B cell (primary cell): ENCODE measurements at regions not wholly inside any gene's neighbourhood (a gene's known extent, or its start where the extent isn't known, plus 50 kb on each side); places are given as distances from the start of the nearest gene placed in this dataset.

Experiments
- ATAC-seq: fragments of 200-7000 bp; cut with Tn5 transposase; one replicate; pipeline ENCODE4 v1.10.0; 2021; ENCODE audit warnings: low read depth, mild to moderate bottlenecking, moderate number of reproducible peaks, moderate library complexity
- CTCF ChIA-PET: fragments of 350-600 bp; sonication (Branson Sonifier 250); formaldehyde crosslinking; loops from one replicate; lab custom pipeline; 2021; ENCODE audit warnings: antibody characterized with exemption, inconsistent platforms; lab: Charles Lee
- POLR2A ChIA-PET: fragments of 350-600 bp; sonication (Branson Sonifier 250); formaldehyde crosslinking; loops from one replicate; lab custom pipeline; 2021; ENCODE audit warnings: antibody characterized with exemption; lab: Charles Lee
- DNase-seq: peaks from one replicate; pipeline ENCODE4 v3.0.0; 2013
- H2AFZ ChIP-seq: 2 replicates; pipeline ENCODE4 v1.6.1; 2012; ENCODE audit warnings: mild to moderate bottlenecking, low read depth, low read length; ENCODE audit not compliant: insufficient read depth, poor library complexity, severe bottlenecking
- H3K27ac ChIP-seq, 2 donors: 1 replicate in 1 of 2; 2 replicates in 1 of 2; pipeline ENCODE4 v1.5.1; 2012 to 2013; ENCODE audit warnings: low read length in 2 of 2, mild to moderate bottlenecking in 2 of 2, moderate library complexity in 1 of 2
- H3K27me3 ChIP-seq, 4 experiments: fragments of 200-600 bp in 1 of 4; sonication (generic) in 1 of 4; replicated peaks in 1 of 4; 1 replicate in 2 of 4; 2 replicates in 2 of 4; pipeline versions ENCODE4 v1.6.1 to v1.7.0; 2013 to 2016; ENCODE audit warnings: low read length in 3 of 4, mild to moderate bottlenecking in 2 of 4, mixed read lengths in 1 of 4, moderate library complexity in 1 of 4; ENCODE audit not compliant: insufficient read depth in 4 of 4, control insufficient read depth in 3 of 4; ENCODE audit errors: control extremely low read depth in 1 of 4
- H3K36me3 ChIP-seq, 2 experiments: replicated peaks in 1 of 2; 1 replicate in 1 of 2; 2 replicates in 1 of 2; pipeline versions ENCODE4 v1.6.1 to v1.7.1; 2013; ENCODE audit warnings: low read length in 1 of 2; ENCODE audit not compliant: insufficient read depth in 2 of 2, control insufficient read depth in 1 of 2; ENCODE audit errors: control extremely low read depth in 1 of 2, extremely low read depth in 1 of 2
- H3K4me1 ChIP-seq, 2 donors: fragments of 200-600 bp in 1 of 2; sonication (generic) in 1 of 2; 1 replicate in 1 of 2; 2 replicates in 1 of 2; pipeline versions ENCODE4 v1.5.1 to v1.6.1; 2013 to 2017; ENCODE audit warnings: low read length in 2 of 2; ENCODE audit not compliant: control insufficient read depth in 2 of 2, insufficient read depth in 2 of 2
- H3K4me2 ChIP-seq: replicated peaks from 2 replicates; pipeline ENCODE3; 2012; ENCODE audit warnings: mild to moderate bottlenecking, low read depth, low read length; ENCODE audit not compliant: poor library complexity, severe bottlenecking
- H3K4me3 ChIP-seq, 5 experiments: fragments of 200-600 bp in 1 of 5; sonication (generic) in 1 of 5; 1 replicate in 3 of 5; 2 replicates in 2 of 5; pipeline versions ENCODE4 v1.5.1 to v1.7.0; 2011 to 2016; ENCODE audit warnings: low read length in 4 of 5, mild to moderate bottlenecking in 4 of 5, low read depth in 2 of 5, control low read depth in 1 of 5, moderate library complexity in 1 of 5; ENCODE audit not compliant: insufficient read depth in 1 of 5; ENCODE audit errors: control extremely low read depth in 1 of 5, extremely low read depth in 1 of 5
- H3K79me2 ChIP-seq: fragments of 200-600 bp; sonication (generic); one replicate; pipeline ENCODE4 v1.6.0; 2016; ENCODE audit warnings: low read length; ENCODE audit not compliant: control insufficient read depth, insufficient read depth
- H3K9ac ChIP-seq: fragments of 200-600 bp; sonication (generic); 2 replicates; pipeline ENCODE4 v1.6.1; 2017; ENCODE audit warnings: mild to moderate bottlenecking, low read length, moderate library complexity
- H3K9me3 ChIP-seq, 3 donors: one replicate each; pipeline versions ENCODE4 v1.6.1 to v1.7.1; 2013; ENCODE audit warnings: low read length in 2 of 3; ENCODE audit not compliant: control insufficient read depth in 2 of 3, insufficient read depth in 1 of 3; ENCODE audit errors: control extremely low read depth in 1 of 3
- H4K20me1 ChIP-seq: 2 replicates; pipeline ENCODE4 v1.6.0; 2012; ENCODE audit warnings: mild to moderate bottlenecking, low read length; ENCODE audit not compliant: insufficient read depth, control insufficient read depth, poor library complexity, severe bottlenecking
- H3K27ac Mint-ChIP-seq: one replicate; pipeline ENCODE4 v1.8.0; 2021; ENCODE audit warnings: mixed read lengths
- H3K27me3 Mint-ChIP-seq: one replicate; pipeline ENCODE4 v1.8.0; 2021; ENCODE audit warnings: mixed read lengths
- H3K4me1 Mint-ChIP-seq: one replicate; pipeline ENCODE4 v1.8.0; 2021; ENCODE audit warnings: mixed read lengths
- H3K4me3 Mint-ChIP-seq: one replicate; pipeline ENCODE4 v1.8.0; 2021; ENCODE audit warnings: mixed read lengths
- H3K9me3 Mint-ChIP-seq: one replicate; pipeline ENCODE4 v1.8.0; 2022; ENCODE audit warnings: mixed read lengths; ENCODE audit not compliant: insufficient read depth
- EZH2 ChIP-seq: IDR thresholded peaks from 2 replicates; pipeline ENCODE4 v1.6.1; 2012; ENCODE audit warnings: borderline replicate concordance, low read depth, mild to moderate bottlenecking, moderate library complexity, low read length; ENCODE audit not compliant: insufficient read depth, poor library complexity, severe bottlenecking
- WGBS: methylation state at CpG from one replicate; pipeline ENCODE4 v1.1.5; 2013; ENCODE audit warnings: missing lambda C conversion rate; ENCODE audit not compliant: insufficient coverage; 5-methylcytosine and 5-hydroxymethylcytosine counted together
- intact Hi-C: fragments of 100-400 bp; cut with micrococcal nuclease; formaldehyde crosslinking; loops from one replicate; pipeline ENCODE4 v1.10.0; 2022
- TF ChIP-seq, protein P1 (sequence below): fragments of 200-600 bp; IDR thresholded peaks from one replicate; pipeline ENCODE4 v1.8.0; 2022; ENCODE audit warnings: antibody characterized with exemption, mild to moderate bottlenecking

- no peak overlapping the region for H3K4me3 Mint-ChIP-seq
- peaks cover 8% of the 10 kb centered on the region for H3K27me3 Mint-ChIP-seq
- ATAC-seq, result no peak
- Histone ChIP-seq H2AFZ (no peak overlapping the region), H3K27me3 (no peaks in the 10 kb centered on the region), H4K20me1 (no peaks in the 10 kb centered on the region), H3K9ac (no peak overlapping the region), H3K4me3 (no peak overlapping the region), H3K36me3 (no peaks in the 10 kb centered on the region), H3K4me1 (no peaks in the 10 kb centered on the region), H3K4me2 (no peak overlapping the region), H3K9me3 (no peaks in the 10 kb centered on the region), H3K27ac (no peak overlapping the region), H3K79me2 (no peaks in the 10 kb centered on the region)
- TF ChIP-seq, protein P1, sequence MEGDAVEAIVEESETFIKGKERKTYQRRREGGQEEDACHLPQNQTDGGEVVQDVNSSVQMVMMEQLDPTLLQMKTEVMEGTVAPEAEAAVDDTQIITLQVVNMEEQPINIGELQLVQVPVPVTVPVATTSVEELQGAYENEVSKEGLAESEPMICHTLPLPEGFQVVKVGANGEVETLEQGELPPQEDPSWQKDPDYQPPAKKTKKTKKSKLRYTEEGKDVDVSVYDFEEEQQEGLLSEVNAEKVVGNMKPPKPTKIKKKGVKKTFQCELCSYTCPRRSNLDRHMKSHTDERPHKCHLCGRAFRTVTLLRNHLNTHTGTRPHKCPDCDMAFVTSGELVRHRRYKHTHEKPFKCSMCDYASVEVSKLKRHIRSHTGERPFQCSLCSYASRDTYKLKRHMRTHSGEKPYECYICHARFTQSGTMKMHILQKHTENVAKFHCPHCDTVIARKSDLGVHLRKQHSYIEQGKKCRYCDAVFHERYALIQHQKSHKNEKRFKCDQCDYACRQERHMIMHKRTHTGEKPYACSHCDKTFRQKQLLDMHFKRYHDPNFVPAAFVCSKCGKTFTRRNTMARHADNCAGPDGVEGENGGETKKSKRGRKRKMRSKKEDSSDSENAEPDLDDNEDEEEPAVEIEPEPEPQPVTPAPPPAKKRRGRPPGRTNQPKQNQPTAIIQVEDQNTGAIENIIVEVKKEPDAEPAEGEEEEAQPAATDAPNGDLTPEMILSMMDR, result no peak
- ChIA-PET POLR2A (no interaction called here), CTCF (no interaction called here)
- H3K27ac Mint-ChIP-seq, result no peak overlapping the region
- no peaks in the 10 kb centered on the region for H3K9me3 Mint-ChIP-seq
- intact Hi-C loops, result no loop called here
- H3K4me1 Mint-ChIP-seq, result no peaks in the 10 kb centered on the region
- no CpG with 5 or more reads among the region's 3 CpGs for WGBS
- DNase-seq, result no peak
Measured at GRCh38 chr4:173591760-173592159, 61.7 kb upstream of the HAND2 start.

DNA sequence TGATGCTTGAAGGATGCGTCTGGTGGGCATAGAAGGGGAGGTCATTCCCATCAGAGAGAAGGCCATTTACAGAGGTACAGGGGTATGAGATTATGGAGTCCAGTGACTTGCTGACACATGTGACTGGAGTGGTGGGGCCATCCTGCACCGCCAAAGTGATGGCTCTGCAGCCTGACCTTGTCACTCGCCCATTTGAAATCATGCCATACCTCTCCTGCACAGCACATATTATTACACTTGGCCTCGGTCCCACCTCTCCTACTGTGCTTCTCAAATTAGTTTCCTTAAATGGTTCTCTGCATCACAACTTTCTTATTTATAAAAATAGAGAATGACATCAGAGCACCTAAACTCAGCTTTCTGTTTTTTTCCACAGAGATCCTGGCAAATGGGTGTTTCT is 60.7 kb upstream of the HAND2 start:
- Histone ChIP-seq H3K27me3 (peaks cover 0 to 3% (median 0%) of the 10 kb centered on the region in 4 experiments), H3K4me2 (no peak overlapping the region), H3K9me3 (no peaks in the 10 kb centered on the region), H2AFZ (no peak overlapping the region), H3K9ac (no peak overlapping the region), H4K20me1 (no peaks in the 10 kb centered on the region), H3K36me3 (no peaks in the 10 kb centered on the region), H3K4me3 (no peak overlapping the region), H3K79me2 (no peaks in the 10 kb centered on the region), H3K27ac (no peak overlapping the region), H3K4me1 (no peaks in the 10 kb centered on the region)
- Mint-ChIP-seq H3K9me3 (no peaks in the 10 kb centered on the region), H3K27me3 (peaks cover 14% of the 10 kb centered on the region), H3K4me3 (no peak overlapping the region), H3K27ac (no peak overlapping the region), H3K4me1 (no peaks in the 10 kb centered on the region)
- no peak for ATAC-seq
- intact Hi-C loops, result no loop called here
- CTCF ChIA-PET, result no interaction called here
- DNase-seq, result no peak
- no peak for TF ChIP-seq EZH2
- TF ChIP-seq, protein P1, result no peak
- POLR2A ChIA-PET, result no interaction called here
- WGBS, result 94% methylated on average over 2 of the region's 4 CpGs
